Tongue (tissue), 1 donor: ENCODE measurements at regions not wholly inside any gene's neighbourhood (a gene's known extent, or its start where the extent isn't known, plus 50 kb on each side); places are given as distances from the start of the nearest gene placed in this dataset.

Experiments used
- DNase-seq: peaks from one replicate; pipeline ENCODE4 v3.0.0-alpha.2; 2015

- DNase-seq: peak; percentile 55
Measured at GRCh38 chr17:34153991-34154390, 101.1 kb upstream of the CCL2 start.

- peak; percentile 91 for DNase-seq
Measured at GRCh38 chr17:34154961-34155730, 99.9 kb upstream of the CCL2 start.

GRCh38 chr17:34155947-34156346 is 99.1 kb upstream of the CCL2 start:
- no peak for DNase-seq

DNA sequence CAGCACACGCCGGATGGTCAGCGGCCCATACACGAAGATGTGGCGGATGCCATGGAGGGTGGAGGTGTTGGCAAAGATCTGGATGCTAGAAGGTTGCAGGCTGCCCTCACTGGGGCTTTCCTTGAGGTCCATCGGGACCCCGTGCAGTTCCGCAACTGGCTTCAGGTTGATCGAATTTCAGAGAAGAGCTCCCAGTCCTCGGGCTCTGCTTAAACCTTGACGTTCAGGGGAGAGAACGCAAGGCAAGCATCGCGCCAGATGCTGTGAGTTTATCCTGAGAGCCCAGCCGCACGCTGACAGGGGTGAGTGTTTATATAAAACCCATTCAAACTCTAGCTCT is 98.7 kb upstream of the CCL2 start:
- peak; percentile 25 for DNase-seq

GRCh38 chr17:34156741-34157589 is 98.1 kb upstream of the CCL2 start:
- peak; percentile 69 for DNase-seq

- peak; percentile 17 for DNase-seq
Measured at GRCh38 chr17:34161690-34162089, 93.4 kb upstream of the CCL2 start.

- DNase-seq: no peak
Measured at GRCh38 chr17:34163123-34163522, 92.0 kb upstream of the CCL2 start.

DNA sequence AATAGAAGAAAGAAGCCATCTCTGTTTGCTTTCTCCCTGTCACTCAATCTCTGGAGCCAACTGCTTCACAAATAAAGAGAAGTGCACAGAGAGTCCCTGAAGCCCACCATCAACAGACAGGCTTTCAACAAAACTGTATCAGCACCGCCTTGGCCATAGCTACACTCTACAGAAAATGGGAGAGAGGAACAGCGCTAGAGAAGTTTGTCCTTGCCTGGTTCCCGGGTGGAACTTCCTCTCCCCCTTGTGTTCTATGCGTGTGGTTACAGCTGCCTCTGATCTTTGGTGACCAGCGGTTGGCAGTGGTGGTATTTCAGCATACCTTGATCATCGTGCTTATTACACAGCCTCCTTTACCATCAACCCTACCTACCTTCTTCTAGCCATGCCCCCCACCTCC is 91.4 kb upstream of the CCL2 start:
- DNase-seq: peak; percentile 70

- no peak for DNase-seq
Measured at GRCh38 chr17:34164837-34165236, 90.2 kb upstream of the CCL2 start.

DNA sequence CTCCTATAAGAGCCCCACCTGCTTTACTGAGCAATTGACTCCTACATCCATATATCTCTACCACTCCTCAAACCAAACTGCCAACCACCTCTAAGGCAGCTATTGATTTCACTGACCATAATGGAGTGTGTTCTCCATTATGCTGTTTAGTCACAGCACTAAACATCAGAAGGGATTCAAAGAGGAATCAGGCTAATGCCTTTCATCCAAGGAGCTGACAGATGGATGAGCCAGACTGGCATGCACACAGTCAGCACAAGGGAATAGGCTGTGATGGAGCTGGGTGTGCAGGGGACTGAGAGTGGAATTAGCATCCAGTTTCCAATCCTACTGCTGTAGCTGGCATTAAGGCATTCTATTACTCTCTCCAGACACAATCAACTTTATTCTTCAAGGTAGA is 88.7 kb upstream of the CCL2 start:
- DNase-seq: no peak

GRCh38 chr17:34167354-34167753 is 87.7 kb upstream of the CCL2 start:
- DNase-seq: peak; percentile 50

GRCh38 chr17:34168989-34169388 is 86.1 kb upstream of the CCL2 start:
- DNase-seq: no peak

DNA sequence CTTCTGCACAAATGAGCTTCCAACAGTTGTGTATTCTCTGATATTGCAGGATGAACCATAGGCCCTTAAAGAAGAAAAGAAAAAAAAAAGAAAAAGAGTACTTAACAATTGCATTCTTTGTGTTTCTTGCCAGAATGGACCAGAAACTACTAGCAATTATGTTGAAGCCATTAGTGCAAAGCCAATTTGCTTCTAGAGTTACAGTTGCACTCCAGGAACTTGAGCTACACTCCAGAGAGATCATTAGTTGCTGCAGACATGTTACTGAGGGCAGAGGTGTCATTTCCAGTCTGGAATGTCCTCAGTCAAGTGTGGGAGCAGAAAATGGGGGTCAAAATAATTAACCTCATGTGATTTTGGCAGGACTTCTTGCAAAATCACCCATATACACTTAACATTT is 85.6 kb upstream of the CCL2 start:
- peak; percentile 15 for DNase-seq

DNA sequence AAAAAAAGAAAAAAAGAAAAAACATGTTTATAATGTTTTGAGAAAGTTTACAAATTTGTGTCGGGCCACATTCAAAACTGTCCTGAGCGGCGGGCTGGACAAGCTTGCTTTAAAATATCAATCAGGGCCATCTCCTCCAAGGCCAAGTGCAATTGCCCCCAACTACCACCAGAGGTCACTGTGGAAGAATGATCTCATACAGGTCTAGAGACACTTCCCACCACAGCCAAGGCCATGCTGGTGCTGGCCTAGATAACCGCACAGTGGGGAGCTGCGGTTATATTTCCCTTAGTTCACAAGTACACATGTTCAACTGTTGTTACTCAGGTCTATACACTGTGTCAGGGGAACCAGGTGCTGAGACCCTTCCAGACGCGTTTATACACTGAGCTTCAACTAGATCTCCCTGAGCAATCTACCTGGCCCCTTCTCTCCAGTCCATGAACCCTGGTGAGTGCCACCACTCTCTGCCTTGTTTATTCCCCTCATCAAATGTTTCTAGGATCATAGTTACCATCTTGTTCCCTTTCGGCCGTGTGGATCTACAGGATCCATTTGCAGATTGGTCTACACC is 83.8 kb upstream of the CCL2 start:
- peak; percentile 64 for DNase-seq

- no peak for DNase-seq
Measured at GRCh38 chr17:34172390-34172918, 82.6 kb upstream of the CCL2 start.

DNA sequence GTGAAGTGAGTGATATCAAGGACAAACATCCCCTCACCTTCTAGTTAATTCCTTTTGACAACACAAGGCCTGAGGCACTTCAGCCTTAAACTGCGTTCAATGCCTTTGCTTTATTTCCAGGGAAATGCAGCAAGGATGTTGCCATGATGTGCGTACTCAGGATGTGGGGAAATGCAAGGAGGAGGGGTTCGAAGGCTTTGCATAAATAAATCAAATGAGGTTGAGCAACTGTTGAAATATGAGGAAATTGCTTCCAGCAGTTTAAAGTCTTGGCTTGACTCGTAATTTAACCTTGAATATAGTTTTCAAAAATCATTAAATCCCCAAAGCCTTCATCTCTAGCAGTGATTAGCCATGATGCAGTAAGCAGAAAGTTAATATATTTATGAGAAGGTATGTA is 81.8 kb upstream of the CCL2 start:
- peak; percentile 24 for DNase-seq

- DNase-seq: no peak
Measured at GRCh38 chr17:34174496-34174895, 80.6 kb upstream of the CCL2 start.

GRCh38 chr17:34176440-34176839 is 78.6 kb upstream of the CCL2 start:
- DNase-seq: no peak

DNA sequence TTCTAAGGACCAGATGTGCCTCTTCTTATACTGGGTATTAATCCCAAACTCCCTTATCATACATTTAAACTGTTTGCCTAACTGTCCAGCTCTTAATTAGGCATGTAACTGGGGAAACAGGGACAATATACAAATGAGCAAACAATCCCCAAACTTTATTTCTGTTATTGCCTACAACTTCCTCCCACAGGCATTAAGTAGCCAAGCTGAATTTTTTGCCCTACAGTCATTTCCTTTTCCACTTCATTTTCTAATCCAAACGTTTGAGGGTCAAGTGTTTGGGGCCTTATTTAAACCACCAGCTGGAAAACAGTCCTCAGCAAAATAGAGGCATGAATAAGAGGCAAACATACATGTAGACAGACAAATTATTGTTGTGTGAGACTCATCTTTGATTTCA is 77.4 kb upstream of the CCL2 start:
- peak; percentile 22 for DNase-seq

DNA sequence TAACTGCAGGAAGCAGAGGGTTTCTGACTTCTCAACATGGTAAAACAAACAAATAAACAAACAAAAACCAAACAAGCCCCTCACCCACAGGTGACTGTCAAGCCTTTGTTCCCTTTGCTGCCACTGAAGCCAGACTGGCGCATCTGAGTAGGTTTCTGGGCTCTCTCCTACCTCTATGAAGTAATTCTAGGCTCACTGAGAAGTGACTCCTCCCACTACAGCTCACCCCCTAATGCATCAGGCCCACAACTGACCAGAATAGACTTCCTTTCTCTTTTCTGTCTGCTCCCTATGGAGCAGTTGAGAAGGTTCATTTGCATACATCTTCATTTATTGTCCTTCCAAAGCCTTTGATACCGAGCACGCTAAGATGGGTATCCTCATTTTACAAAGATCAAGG is 77.0 kb upstream of the CCL2 start:
- no peak for DNase-seq

GRCh38 chr17:34182036-34182803 is 72.9 kb upstream of the CCL2 start:
- no peak for DNase-seq

GRCh38 chr17:34195987-34196386 is 59.1 kb upstream of the CCL2 start:
- DNase-seq: no peak
